NCI-H510A (cell line): ENCODE measurements at regions not wholly inside any gene's neighbourhood (a gene's known extent, or its start where the extent isn't known, plus 50 kb on each side); places are given as distances from the start of the nearest gene placed in this dataset.
"Not testable (repeated sequence)": the region's sequence is repeated elsewhere in the genome, so short reads cannot be mapped to it uniquely, and the experiment has no call there.

ENCODE experiments used
- DNase-seq: peaks from one replicate; lab custom pipeline; 2025; lab: John Stamatoyannopoulos, UW

DNA sequence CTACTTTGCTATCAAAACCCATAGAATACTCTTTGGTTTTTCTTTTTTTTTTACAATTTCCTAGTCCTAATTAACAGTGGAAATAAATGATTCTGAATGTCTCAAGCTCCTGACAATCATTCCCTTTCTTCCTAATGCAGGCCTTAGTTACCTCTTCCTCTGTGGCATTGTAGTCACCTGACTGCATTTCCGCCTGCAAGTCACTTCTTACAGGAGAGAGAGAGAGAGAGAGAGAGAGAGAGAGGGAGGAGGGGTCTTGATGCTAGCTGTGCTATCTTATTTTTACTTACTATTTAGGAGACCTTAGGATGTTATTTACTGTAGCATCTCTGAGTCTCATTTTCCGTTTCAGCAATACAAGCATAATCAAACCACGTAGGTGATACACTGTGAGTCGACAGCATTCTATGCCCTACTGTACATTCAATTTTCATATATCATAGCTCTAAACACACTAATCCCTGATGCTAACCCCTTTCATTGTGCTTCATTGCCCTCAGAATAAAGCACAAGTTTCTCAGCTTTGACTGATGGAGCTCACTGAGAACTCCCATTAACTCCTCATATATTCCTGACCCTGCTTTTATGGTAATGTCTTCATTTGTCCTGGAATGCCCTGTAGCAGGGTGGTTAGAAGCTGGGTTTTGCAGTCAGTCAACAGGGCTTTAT is 1237.3 kb downstream of the XPNPEP1 start:
- DNase-seq = no peak

DNA sequence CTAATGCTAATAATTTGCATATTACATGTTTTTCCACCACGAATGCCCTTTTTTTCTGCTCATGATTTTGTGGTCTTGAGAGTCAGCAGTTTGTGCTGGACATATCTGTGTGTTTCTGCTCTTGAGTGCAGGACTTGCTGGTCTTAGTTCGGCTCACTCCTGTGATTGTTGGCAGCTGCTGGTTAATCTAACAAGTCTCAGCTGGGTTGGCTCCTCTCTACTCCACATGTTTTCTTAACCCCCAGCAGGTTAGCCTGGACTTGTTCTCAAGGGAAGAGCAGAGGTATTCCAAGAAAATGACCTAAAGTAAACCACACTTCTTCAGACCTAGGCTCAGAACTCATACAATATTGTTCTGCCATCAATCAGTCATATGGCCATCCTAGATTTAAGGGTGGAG is 1238.9 kb downstream of the XPNPEP1 start:
- no peak for DNase-seq

DNA sequence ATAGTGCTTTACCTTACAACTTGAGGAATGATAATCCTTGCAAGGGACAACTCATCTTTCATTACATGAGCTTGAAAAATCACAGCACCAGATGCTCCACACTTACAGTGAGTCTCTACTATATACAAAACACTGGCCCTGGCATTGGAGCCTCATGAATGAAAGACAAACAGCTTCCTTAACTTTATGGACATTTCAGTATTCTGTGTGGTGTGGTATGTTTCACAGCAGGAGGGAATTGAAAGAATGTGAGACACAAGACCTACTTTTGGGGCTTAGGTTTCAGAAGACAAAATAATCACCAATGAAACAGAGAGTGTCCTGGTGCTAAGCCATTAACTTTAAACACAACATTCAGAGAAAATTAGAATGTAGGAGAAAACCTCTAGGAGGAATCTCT is 1249.6 kb downstream of the XPNPEP1 start:
- DNase-seq = no peak

DNA sequence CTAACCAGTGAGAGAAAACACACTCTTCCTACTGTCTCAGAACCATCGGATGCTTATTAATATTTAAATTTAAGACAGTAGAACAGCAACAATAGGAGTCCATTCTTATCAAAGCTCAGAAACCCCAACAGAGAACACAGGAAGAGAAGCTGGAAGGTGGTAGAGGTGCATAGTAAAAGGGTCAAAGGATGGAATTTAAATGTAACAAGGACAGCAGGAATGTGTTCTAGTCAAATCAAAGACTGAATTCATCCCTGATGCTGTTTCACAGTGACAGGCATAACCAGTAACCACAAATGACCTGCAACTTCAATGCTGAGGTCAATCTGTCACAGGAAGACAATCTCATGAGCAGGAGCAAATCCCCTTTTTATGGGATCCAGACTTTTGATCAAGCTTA is 1259.7 kb downstream of the XPNPEP1 start:
- DNase-seq = no peak

DNA sequence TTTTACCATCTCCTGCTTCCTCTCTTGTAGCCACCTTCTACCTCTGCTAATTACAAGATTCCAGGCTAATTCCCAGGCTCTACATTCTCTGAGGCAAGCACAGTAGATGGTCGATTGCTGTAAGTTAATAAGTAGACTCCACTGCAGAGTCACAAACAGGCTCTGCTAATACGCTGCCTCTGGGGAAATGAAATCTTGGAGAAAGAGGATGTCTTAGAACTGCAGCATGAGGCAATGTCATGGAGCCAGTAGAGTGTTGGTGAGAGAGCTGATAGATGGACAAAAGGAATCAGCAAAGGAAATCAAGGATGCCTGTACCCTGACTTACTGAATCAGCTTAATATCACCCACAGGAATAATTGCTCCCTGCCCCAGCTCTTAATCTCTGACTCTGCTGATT is 1260.3 kb downstream of the XPNPEP1 start:
- no peak for DNase-seq

DNA sequence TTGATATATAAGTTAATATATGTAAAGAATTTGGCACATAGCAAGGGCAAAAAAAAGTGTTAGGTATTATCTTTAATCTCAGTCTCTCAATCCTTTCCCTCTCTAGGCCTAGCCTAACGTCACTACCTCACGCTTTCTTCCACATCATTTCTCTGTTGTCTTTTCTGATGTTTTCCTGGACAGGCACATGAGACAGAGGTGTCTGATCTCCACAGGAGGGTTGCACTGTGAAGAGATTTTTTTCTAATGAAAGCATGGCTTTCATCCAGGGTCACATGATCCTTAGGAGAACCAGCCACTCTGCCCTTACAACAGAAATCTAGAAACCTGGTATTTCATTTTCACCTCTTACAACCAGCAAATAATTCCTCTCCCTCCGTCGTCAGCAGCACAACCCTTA is 1268.3 kb downstream of the XPNPEP1 start:
- DNase-seq = no peak

DNA sequence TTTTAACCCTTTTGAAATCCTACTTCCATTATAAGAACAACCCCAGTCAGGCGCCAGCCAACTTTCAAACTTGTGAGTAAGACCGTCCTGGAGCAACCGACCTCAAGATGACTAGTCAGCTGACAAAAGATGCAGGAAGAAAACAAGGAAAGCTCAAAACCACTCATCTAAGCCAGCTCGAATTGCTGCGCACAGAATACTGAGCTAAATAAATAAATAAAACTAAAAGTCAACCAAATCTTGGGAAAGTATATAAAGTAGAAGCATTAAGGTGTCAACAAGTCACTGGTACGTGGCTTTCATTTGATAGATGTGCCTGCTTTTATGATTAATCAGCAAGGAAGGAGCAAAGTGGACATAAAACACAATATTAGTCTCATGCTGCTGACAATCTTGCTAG is 1269.8 kb downstream of the XPNPEP1 start:
- DNase-seq = no peak

DNA sequence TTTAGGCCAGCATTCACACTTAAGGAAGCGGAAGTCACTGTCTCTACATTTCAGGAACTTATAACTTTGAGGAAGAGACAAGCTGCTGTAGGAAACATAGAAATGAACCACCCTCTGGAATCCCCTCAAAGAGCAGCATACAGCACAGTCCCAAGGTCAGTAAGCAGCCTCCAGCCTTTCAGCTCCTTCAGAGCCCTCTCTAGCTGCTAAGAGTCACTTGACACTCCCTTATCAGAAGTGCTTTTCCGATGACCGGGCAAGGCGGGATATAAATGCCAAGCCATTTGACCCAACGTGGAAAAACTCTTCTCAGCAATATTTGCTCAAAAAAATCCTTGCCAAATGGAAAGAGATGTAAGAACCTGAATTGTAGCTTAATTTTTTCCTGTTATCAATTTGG is 1284.3 kb downstream of the XPNPEP1 start:
- no peak for DNase-seq

DNA sequence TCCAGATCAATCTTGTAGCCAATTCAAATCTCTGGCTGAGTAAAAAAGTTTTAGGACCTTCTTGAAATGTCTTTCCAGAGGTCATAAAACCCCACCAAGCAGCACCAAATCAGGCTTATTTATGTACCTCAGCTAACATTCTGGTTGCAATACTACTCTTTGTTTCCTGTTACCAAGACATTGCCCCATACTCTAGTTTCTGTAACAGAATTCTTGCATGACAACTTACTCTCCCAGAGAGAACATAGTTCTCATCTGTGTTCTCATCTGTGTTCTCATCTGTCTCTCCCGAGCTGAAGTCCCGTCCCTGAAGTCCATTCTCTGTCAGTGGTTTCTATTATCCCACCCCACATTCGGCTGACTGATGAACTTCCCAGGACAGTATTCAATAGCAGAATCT is 1285.1 kb downstream of the XPNPEP1 start:
- DNase-seq = no peak

DNA sequence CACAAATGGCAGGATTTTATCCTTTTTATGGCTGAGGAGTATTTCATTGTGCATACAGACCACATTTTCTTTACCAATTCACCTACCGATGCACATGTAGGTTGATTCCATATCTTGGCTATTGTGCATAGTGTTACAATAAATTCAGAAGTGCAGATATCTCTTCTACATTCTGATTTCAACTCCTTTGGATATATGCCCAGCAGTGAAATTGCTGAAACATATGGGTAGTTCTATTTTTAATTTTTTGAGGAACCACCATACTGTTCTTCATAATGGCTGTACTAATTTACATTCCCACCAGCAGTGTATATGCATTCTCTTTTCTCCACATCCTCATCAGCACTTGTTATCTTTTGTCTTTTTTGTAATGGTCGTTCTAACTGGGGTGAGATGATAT is 1290.3 kb downstream of the XPNPEP1 start:
- DNase-seq = no peak

DNA sequence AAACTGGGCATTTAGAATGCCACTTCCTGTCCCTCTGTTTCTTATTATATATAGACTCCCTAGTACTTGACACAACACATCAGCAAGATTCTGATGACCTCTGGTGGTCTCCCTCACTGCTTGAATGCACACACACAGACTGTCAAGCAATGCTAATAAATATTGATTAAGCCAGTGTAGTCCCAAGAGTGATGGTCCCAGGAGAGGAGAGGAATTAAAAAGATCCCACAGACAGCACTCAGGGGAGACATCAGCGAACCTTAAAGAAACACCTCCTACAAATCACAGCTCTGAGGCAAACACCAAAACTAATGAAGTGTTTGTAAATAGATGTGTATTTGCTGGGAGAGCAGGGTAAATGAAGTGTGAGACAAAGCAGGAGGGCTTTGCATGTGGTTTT is 1291.2 kb downstream of the XPNPEP1 start:
- no peak for DNase-seq

DNA sequence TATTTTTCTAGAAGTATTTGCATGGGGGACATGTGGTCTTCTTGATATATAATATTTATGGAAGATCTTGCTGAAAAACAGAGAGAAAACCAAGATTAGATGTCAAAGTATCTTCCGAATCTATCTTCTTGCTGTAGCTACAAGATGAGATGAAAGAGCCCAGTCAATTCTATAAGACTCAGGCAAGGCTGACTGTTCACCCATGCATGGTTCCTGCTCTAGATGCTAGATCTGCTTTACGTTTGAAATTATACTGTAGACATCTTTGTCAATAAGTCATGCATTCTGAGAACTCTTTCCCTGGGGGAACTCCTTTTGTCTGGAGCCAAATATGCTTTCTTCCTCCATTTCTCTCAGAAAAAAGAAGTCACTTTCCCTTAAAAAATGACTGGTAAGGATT is 1292.0 kb downstream of the XPNPEP1 start:
- no peak for DNase-seq

DNA sequence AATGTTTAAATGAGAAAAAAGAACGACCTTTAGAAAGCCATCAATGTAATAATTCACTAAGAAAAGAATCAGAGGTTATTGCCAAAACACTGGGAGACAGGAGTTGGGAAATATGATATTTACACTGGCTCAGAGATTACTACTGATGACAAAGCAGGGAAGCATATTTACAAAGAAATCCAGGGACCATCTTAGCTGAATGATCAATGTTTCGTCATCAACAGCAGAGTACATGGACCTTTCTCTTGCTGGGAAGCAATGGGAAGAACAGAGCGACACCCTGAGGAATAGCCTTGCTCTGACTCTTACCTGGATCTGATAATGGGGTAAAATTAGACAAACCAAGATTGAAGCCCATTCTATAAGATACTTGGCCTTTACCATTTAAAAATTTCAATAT is 1293.5 kb downstream of the XPNPEP1 start:
- DNase-seq = no peak

DNA sequence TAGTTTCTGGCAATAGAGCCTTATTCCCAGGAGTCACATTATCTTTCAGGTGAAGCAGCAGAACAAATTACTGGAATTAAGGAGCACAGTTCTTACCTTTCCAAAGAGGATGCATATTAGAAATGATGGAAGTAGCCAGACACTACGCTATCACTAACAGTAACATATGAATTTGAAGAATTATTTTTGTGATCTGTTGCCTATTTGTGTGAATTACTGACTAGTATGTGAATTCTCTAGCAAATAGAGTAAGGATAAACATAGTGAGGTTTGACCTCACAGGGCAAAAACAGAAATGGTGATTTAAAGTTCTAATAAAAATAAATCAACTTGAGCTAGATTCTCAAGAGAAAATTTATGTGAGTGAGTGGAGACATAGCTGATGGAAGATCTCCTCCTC is 1299.3 kb downstream of the XPNPEP1 start:
- no peak for DNase-seq

DNA sequence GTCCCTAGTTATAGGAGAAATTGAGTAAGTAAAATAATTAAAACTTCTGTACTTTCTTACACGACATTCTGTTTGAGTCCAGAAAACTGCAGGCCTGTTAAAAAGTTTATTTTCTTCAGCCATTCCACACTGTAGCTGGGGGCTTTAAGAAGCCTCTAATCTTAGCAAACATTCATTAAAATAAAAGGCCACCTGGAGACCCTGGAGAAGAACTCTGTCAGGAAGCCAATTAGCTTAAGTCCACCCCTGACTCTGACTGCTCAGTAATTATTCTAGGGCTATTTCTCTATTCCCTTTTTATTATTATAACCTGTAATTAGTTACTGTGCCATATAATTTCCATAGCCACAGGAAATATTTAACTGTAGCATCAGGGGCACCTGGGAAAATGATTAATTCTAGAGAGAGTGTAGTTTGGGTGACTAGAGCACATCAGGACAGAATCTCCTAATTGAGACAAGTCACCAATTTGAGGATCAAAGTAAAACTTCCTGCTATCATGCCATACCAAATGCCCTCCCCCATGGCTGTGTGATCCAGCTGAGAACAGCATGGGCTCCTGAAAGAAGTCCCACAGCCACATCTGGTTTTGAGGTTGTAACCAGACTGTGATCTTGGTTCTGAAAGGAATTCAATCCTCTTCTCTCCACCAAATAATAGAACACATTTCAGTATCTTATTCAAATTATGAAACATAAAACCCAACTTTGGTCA is 1302.3 kb downstream of the XPNPEP1 start:
- DNase-seq = no peak

DNA sequence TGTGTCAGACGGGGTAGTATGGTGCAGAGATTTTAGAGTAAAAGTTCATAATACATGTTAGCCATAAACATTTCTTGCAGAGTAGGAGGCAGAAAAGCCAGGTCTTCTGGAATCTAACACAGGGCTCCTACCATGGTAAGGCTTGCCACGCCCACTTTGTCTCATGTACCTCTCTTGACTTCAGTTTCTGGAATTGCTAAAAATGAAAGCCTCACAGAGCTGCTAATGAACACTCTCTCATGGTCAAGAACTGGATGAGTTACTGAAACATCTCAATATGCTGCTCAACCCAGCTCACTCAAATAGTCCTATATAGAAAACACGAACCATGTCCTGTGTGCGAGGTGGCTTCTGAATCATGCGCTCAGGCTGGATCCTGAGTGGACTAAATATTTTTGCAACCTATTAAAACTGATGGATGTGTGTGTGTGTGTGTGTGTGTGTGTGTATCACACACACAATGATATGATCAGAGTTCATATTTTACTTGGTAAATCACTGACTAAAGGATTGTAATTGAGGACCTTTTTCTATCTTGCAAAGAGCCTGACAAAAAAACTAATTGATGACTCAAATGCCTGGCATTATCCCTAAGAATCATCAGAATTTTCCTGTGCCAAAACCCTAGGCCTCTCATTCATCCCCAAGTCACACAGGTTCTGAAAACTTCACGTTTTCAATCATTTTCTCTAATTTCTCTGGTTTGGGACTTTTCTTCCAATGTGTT is 1306.6 kb downstream of the XPNPEP1 start:
- DNase-seq = no peak

DNA sequence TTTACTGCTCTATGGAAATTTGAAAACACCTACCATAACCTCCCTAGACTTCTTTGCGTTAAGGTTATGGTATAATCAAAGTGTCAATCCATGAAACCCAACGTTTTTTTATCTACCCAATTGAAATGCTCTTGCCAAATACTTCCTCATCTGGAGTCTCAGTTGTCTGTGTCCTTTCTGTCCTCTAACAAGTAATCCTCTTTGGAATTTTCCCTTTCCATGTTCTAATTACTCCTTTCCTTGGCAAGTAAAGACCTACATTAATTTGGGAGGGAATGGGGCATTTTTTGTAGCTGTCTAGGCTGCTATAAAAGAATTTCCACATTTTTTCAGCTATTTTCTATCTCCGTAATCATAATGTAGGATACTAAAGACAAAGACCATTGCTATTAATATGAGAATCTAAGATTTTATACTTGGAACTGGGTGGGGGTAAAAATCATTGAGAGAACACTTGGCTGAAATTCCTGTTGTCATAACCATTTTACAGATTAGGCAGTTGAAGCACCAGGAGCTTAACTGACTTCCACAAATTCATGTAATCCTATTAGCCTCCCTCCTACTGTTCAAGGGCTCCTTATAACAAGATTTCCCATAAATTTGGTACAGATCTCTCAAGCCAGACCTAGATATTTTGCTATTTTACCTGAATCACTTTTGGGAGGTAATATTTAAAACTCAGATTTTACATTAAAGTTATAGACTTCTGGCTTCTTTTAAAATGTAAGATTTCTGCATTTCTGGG is 1307.6 kb downstream of the XPNPEP1 start:
- no peak for DNase-seq

DNA sequence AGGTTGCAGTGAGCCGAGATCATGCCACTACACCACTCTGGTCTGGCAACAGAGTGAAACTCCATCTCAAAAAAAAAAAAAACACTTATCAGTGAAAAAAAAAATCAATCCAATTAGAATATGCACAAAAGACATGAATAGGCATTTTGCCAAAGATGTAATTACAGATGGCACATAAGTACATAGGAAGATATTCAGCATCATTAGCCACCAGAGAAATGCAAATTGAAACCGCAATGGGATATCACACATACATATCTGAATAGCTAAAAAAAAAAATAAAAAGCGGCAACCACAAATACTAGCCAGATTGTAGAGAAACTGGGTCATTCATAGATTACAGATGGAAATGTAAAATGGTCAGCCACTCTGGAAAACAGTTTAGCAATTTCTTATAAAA is 1310.8 kb downstream of the XPNPEP1 start:
- no peak for DNase-seq

DNA sequence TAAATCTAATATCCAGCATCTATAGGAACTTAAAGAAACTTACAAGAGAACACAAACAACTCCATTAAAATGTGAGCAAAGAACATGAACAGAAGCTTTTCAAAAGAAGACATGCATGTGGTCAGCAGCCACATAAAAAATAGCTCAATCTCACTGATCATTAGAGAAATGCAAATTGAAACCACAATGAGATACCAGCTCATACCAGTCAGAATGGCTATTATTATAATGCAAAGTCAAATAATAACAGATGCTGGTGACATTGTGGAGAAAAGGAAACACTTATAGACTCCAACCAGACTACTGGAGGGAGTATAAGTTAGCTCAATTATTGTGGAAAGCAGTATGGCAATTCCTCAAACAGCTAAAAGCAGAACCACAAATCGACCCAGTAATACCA is 1314.5 kb downstream of the XPNPEP1 start:
- no peak for DNase-seq

DNA sequence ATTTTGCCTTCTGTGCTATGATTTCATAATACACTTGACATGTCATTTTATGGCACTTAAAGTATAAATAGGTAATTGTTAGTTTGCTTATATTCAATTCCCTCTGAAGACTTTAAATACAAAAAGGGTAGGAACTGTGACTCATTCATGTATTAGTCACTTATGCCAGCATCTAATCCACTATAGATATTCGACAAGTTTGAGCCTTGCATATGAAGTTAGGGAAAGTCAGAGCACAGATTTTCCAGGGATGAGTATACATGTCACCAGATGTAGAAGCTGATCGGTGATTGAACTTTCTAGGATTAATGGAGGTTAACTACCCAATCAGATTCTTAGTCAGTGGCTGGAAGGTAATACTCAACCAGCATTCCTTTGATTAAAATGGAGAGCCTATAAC is 1321.5 kb downstream of the XPNPEP1 start:
- no peak for DNase-seq

DNA sequence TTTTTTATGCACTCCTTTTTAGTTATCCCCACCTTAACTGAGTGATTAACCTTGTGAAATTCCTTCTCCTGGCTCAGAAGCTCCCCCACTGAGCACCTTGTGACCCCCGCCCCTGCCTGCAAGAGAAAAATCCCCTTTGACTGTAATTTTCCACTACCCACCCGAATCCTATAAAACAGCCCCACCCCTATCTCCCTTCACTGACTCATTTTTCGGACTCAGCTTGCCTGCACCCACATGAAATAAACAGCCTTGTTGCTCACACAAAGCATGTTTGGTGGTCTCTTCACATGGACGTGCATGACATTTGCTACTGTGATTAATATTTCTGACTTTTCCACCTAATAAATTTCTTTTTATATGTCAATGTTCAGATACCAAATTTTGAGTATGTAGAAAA is 1322.8 kb downstream of the XPNPEP1 start:
- DNase-seq = not testable (repeated sequence)

DNA sequence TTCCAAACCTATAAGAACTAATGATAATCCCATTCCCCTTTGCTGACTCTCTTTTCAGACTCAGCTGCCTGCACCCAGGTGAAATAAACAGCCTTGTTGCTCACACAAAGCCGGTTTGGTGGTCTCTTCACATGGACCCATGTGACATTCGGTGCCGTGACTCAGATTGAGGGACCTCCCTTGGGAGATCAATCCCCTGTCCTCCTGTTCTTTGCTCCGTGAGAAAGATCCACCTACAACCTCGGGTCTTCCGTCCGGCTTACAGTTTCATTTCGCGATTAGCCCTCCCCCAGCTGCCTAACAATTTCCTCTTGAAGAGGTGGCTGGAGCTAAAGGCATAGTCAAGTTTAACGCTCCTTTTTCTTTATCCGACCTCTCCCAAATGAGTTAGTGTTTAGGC is 1324.0 kb downstream of the XPNPEP1 start:
- not testable (repeated sequence) for DNase-seq

DNA sequence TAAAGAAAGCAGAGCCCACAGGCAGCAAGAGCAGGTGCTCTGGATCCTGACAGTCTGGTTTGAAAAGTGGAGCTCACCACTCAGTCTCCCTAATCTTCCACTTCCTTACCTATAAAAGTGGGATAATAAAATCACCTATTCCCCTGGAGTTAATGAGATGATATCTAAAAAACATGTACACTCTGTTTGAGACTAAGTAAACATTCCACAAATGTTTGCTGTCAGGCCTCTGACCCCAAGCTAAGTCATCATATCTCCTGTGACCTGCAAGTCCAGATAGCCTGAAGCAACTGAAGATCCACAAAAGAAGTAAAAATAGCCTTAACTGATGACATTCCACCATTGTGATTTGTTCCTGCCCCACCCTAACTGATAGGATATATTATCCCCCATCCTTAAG is 1324.5 kb downstream of the XPNPEP1 start:
- no peak for DNase-seq
